K562 (cell line): ENCODE measurements at regions not wholly inside any gene's neighbourhood (a gene's known extent, or its start where the extent isn't known, plus 50 kb on each side); places are given as distances from the start of the nearest gene placed in this dataset.

Experiments
- BACH1 ChIP-seq: fragments of 200-800 bp; sonication (Bioruptor generic); IDR thresholded peaks from 2 replicates; pipeline ENCODE4 v1.6.1; 2016; ENCODE audit warnings: missing genetic modification characterization, missing compliant biosample characterization
- CBX5 ChIP-seq: IDR thresholded peaks from 2 replicates; pipeline ENCODE4 v1.6.1; 2014; ENCODE audit warnings: low read depth, borderline replicate concordance
- CXXC5 ChIP-seq: fragments of 250-450 bp; sonication (Bioruptor Pico); IDR thresholded peaks from 2 replicates; pipeline ENCODE4 v1.8.0; 2022; ENCODE audit warnings: inconsistent platforms, mild to moderate bottlenecking, moderate library complexity
- DACH1 ChIP-seq: fragments of 450-650 bp; IDR thresholded peaks from 2 replicates; pipeline ENCODE4 v1.6.1; 2018; ENCODE audit not compliant: partially characterized antibody
- DIDO1 ChIP-seq: fragments of 450-650 bp; IDR thresholded peaks from 2 replicates; pipeline ENCODE4 v1.6.1; 2016; ENCODE audit warnings: low read depth, missing biosample characterization, missing genetic modification characterization
- GTF2E2 ChIP-seq: fragments of 200-800 bp; sonication (Bioruptor generic); IDR thresholded peaks from 2 replicates; pipeline ENCODE4 v1.6.1; 2016; ENCODE audit warnings: missing genetic modification characterization, missing compliant biosample characterization
- KLF10 ChIP-seq: fragments of 250-450 bp; sonication (Bioruptor Pico); IDR thresholded peaks from 2 replicates; pipeline ENCODE4 v1.6.1; 2021; ENCODE audit warnings: matching md5 sums
- KLF16 ChIP-seq: IDR thresholded peaks from 2 replicates; pipeline ENCODE4 v1.6.1; 2016; ENCODE audit warnings: antibody characterized with exemption
- LCOR ChIP-seq: sonication (generic); formaldehyde crosslinking; IDR thresholded peaks from 2 replicates; pipeline ENCODE4 v1.8.0; 2022; ENCODE audit warnings: mild to moderate bottlenecking, missing genetic modification reagents
- MAX ChIP-seq: sonication (generic); formaldehyde crosslinking; IDR thresholded peaks from 2 replicates; pipeline ENCODE4 v1.9.0; 2022; ENCODE audit warnings: mild to moderate bottlenecking, missing genetic modification reagents
- MTA3 ChIP-seq: fragments of 450-650 bp; formaldehyde crosslinking; IDR thresholded peaks from 2 replicates; pipeline ENCODE4 v1.6.1; 2017; ENCODE audit warnings: mild to moderate bottlenecking, borderline replicate concordance
- MYC ChIP-seq, 2 experiments: fragments of 250-450 bp in 1 of 2; sonication (Bioruptor Pico) in 1 of 2; IDR thresholded peaks; 2 replicates each; pipeline versions ENCODE4 v1.5.1 to v1.6.1; 2012 to 2021; ENCODE audit warnings: low read depth in 2 of 2, borderline replicate concordance in 1 of 2, improper control_type of control experiment in 1 of 2, low read length in 1 of 2, mild to moderate bottlenecking in 1 of 2, moderate library complexity in 1 of 2
- NFE2 ChIP-seq: IDR thresholded peaks from 2 replicates; pipeline ENCODE4 v1.6.1; 2014; ENCODE audit warnings: antibody characterized with exemption, low read depth
- RFX7 ChIP-seq: fragments of 250-450 bp; sonication (Bioruptor Pico); IDR thresholded peaks from 2 replicates; pipeline ENCODE4 v1.5.1; 2021; ENCODE audit warnings: mild to moderate bottlenecking
- SRSF7 ChIP-seq: fragments of 200-400 bp; formaldehyde crosslinking; optimal IDR thresholded peaks from 2 replicates; pipeline ENCODE3; 2017; ENCODE audit warnings: mild to moderate bottlenecking, low read depth, low read length
- TBL1XR1 ChIP-seq, 2 experiments: IDR thresholded peaks; 2 replicates each; pipeline ENCODE4 v1.6.1; 2012; ENCODE audit warnings: improper control_type of control experiment in 2 of 2, low read length in 2 of 2, mild to moderate bottlenecking in 1 of 2
- ZBTB26 ChIP-seq: fragments of 450-650 bp; formaldehyde crosslinking; IDR thresholded peaks from 2 replicates; pipeline ENCODE4 v1.4.0; 2022; ENCODE audit warnings: missing genetic modification characterization
- ZNF668 ChIP-seq: fragments of 250-450 bp; sonication (Bioruptor Pico); IDR thresholded peaks from 2 replicates; pipeline ENCODE4 v1.8.0; 2022; ENCODE audit warnings: mild to moderate bottlenecking, inconsistent platforms
- TF ChIP-seq, protein P1 (sequence below): fragments of 250-450 bp; sonication (Bioruptor Pico); IDR thresholded peaks from 2 replicates; pipeline ENCODE4 v1.8.0; 2022; ENCODE audit warnings: inconsistent platforms, mild to moderate bottlenecking, moderate library complexity, borderline replicate concordance
- TF ChIP-seq, protein P2 (sequence below), 2 experiments: fragments of 200-800 bp in 1 of 2; sonication (Bioruptor generic) in 1 of 2; sonication (generic) in 1 of 2; formaldehyde crosslinking in 1 of 2; IDR thresholded peaks in 1 of 2; conservative IDR thresholded peaks in 1 of 2; 2 replicates each; pipeline versions ENCODE4 v1.5.0 to v1.6.1; 2016 to 2020; ENCODE audit warnings: missing compliant biosample characterization in 1 of 2, missing genetic modification characterization in 1 of 2, missing genetic modification reagents in 1 of 2
- TF ChIP-seq, protein P3 (sequence below): fragments of 250-450 bp; sonication (Bioruptor Pico); IDR thresholded peaks from 2 replicates; pipeline ENCODE4 v1.4.0; 2020; ENCODE audit warnings: mild to moderate bottlenecking, moderate library complexity
- TF ChIP-seq, protein P4 (sequence below): fragments of 450-650 bp; IDR thresholded peaks from 2 replicates; pipeline ENCODE4 v1.6.1; 2017; ENCODE audit warnings: mild to moderate bottlenecking, moderate library complexity

GRCh38 chr6:15090145-15090579 is 155.7 kb upstream of the JARID2 start (continued):
- TF ChIP-seq, protein P1, sequence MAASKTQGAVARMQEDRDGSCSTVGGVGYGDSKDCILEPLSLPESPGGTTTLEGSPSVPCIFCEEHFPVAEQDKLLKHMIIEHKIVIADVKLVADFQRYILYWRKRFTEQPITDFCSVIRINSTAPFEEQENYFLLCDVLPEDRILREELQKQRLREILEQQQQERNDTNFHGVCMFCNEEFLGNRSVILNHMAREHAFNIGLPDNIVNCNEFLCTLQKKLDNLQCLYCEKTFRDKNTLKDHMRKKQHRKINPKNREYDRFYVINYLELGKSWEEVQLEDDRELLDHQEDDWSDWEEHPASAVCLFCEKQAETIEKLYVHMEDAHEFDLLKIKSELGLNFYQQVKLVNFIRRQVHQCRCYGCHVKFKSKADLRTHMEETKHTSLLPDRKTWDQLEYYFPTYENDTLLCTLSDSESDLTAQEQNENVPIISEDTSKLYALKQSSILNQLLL (CRISPR knock-in tag): no peak
- TF ChIP-seq KLF16: no peak
- no peak for TF ChIP-seq GTF2E2
- TF ChIP-seq SRSF7: no peak
- no peak for TF ChIP-seq NFE2
- no peak; the same call in 1 of the 2 replicates for TF ChIP-seq BACH1
- TF ChIP-seq KLF10 (CRISPR knock-in tag): no peak
- peak; percentile 20; the same call in 1 of the 2 replicates for TF ChIP-seq MTA3
- TF ChIP-seq TBL1XR1 (IDR thresholded peaks at IDR 0.05; ENCODE audit: low read length in 2 of 2): peak in 1 of 2 experiments; percentile 4; a peak in 2 of 4 replicates
- no peak for TF ChIP-seq MYC (IDR thresholded peaks at IDR 0.05; ENCODE audit: low read depth, low read length)
- no peak for TF ChIP-seq MYC (CRISPR knock-in tag; IDR thresholded peaks at IDR 0.05; ENCODE audit: borderline replicate concordance, low read depth)
- no peak for TF ChIP-seq DIDO1 (tag)
- TF ChIP-seq ZNF668 (CRISPR knock-in tag): no peak
- no peak for TF ChIP-seq ZBTB26
- no peak for TF ChIP-seq MAX (CRISPR knock-in tag)
- TF ChIP-seq, protein P2, sequence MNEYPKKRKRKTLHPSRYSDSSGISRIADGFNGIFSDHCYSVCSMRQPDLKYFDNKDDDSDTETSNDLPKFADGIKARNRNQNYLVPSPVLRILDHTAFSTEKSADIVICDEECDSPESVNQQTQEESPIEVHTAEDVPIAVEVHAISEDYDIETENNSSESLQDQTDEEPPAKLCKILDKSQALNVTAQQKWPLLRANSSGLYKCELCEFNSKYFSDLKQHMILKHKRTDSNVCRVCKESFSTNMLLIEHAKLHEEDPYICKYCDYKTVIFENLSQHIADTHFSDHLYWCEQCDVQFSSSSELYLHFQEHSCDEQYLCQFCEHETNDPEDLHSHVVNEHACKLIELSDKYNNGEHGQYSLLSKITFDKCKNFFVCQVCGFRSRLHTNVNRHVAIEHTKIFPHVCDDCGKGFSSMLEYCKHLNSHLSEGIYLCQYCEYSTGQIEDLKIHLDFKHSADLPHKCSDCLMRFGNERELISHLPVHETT (CRISPR knock-in tag; conservative IDR thresholded peaks at IDR 0.05 in 1 of 2, IDR thresholded peaks at IDR 0.05 in 1 of 2): no peak
- TF ChIP-seq RFX7 (CRISPR knock-in tag): no peak
- no peak for TF ChIP-seq CBX5
- TF ChIP-seq LCOR (CRISPR knock-in tag): no peak
- TF ChIP-seq, protein P3, sequence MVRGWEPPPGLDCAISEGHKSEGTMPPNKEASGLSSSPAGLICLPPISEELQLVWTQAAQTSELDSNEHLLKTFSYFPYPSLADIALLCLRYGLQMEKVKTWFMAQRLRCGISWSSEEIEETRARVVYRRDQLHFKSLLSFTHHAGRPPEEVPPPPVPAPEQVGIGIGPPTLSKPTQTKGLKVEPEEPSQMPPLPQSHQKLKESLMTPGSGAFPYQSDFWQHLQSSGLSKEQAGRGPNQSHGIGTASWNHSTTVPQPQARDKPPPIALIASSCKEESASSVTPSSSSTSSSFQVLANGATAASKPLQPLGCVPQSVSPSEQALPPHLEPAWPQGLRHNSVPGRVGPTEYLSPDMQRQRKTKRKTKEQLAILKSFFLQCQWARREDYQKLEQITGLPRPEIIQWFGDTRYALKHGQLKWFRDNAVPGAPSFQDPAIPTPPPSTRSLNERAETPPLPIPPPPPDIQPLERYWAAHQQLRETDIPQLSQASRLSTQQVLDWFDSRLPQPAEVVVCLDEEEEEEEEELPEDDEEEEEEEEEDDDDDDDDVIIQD (CRISPR knock-in tag): no peak
- peak; percentile 8 for TF ChIP-seq DACH1
- no peak for TF ChIP-seq CXXC5 (CRISPR knock-in tag)
- TF ChIP-seq, protein P4, sequence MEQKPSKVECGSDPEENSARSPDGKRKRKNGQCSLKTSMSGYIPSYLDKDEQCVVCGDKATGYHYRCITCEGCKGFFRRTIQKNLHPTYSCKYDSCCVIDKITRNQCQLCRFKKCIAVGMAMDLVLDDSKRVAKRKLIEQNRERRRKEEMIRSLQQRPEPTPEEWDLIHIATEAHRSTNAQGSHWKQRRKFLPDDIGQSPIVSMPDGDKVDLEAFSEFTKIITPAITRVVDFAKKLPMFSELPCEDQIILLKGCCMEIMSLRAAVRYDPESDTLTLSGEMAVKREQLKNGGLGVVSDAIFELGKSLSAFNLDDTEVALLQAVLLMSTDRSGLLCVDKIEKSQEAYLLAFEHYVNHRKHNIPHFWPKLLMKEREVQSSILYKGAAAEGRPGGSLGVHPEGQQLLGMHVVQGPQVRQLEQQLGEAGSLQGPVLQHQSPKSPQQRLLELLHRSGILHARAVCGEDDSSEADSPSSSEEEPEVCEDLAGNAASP: no peak
